GM12878 (cell line): ENCODE measurements at regions not wholly inside any gene's neighbourhood (a gene's known extent, or its start where the extent isn't known, plus 50 kb on each side); places are given as distances from the start of the nearest gene placed in this dataset.

Experiments
- CTCF ChIP-seq, 3 experiments: IDR thresholded peaks in 2 of 3; conservative IDR thresholded peaks in 1 of 3; 2 replicates each; pipeline ENCODE4 v1.5.1; 2011; ENCODE audit warnings: low read depth in 3 of 3, low read length in 3 of 3, mild to moderate bottlenecking in 3 of 3, control low read depth in 2 of 3, moderate library complexity in 2 of 3, inconsistent platforms in 1 of 3, mixed read lengths in 1 of 3; ENCODE audit not compliant: control insufficient read depth in 2 of 3, insufficient read depth in 1 of 3; ENCODE audit errors: extremely low read depth in 1 of 3
- EP300 ChIP-seq, 2 experiments: fragments of 150-350 bp in 1 of 2; IDR thresholded peaks; 2 replicates each; pipeline ENCODE4 v1.6.1; 2011 to 2012; ENCODE audit warnings: low read depth in 2 of 2, low read length in 2 of 2, borderline replicate concordance in 1 of 2, improper control_type of control experiment in 1 of 2, inconsistent platforms in 1 of 2; ENCODE audit not compliant: control insufficient read depth in 1 of 2
- NR2C2 ChIP-seq: IDR thresholded peaks from 2 replicates; pipeline ENCODE4 v1.6.1; 2011; ENCODE audit warnings: borderline replicate concordance, low read depth; ENCODE audit not compliant: control insufficient read depth, insufficient read length
- POLR2A ChIP-seq: IDR thresholded peaks from 2 replicates; pipeline ENCODE4 v1.6.1; 2011; ENCODE audit warnings: low read depth, mild to moderate bottlenecking, low read length

- no peak for TF ChIP-seq EP300 (IDR thresholded peaks at IDR 0.05; ENCODE audit: borderline replicate concordance in 1 of 2, control insufficient read depth in 1 of 2, low read depth in 2 of 2, low read length in 2 of 2)
- no peak for TF ChIP-seq POLR2A
- TF ChIP-seq NR2C2: no peak
- TF ChIP-seq CTCF (IDR thresholded peaks at IDR 0.05 in 2 of 3, conservative IDR thresholded peaks at IDR 0.05 in 1 of 3; ENCODE audit: control insufficient read depth in 2 of 3, extremely low read depth in 1 of 3, insufficient read depth in 1 of 3, low read depth in 3 of 3, low read length in 3 of 3): no peak
These were observed 364.9 kb downstream of the FAT3 start for GRCh38 chr11:92589512-92589911.
